Cardiac muscle cell (in vitro differentiated cells and primary cell): ENCODE measurements at regions not wholly inside any gene's neighbourhood (a gene's known extent, or its start where the extent isn't known, plus 50 kb on each side); places are given as distances from the start of the nearest gene placed in this dataset.

Experiments
- DNase-seq, 2 donors: peaks; one replicate each; pipeline versions ENCODE4 v3.0.0 to v3.0.0-alpha.2; 2010 to 2017; ENCODE audit warnings: low read depth in 1 of 2, low spot score in 1 of 2
- H3K27ac ChIP-seq: fragments of 200-600 bp; sonication (generic); 2 replicates; pipeline ENCODE4 v1.5.1; 2016
- H3K27me3 ChIP-seq: fragments of 200-600 bp; sonication (generic); 2 replicates; pipeline ENCODE4 v1.6.0; 2016; ENCODE audit warnings: control low read depth
- H3K36me3 ChIP-seq: fragments of 200-600 bp; sonication (generic); 2 replicates; pipeline ENCODE4 v1.5.1; 2016; ENCODE audit warnings: control low read depth
- H3K4me1 ChIP-seq: fragments of 200-600 bp; sonication (generic); 2 replicates; pipeline ENCODE4 v1.8.1; 2017; ENCODE audit warnings: low read depth, mild to moderate bottlenecking, mixed run types
- H3K4me3 ChIP-seq: fragments of 200-600 bp; sonication (generic); 2 replicates; pipeline ENCODE4 v1.5.1; 2016; ENCODE audit warnings: mild to moderate bottlenecking
- H3K9me3 ChIP-seq: fragments of 200-600 bp; sonication (generic); 2 replicates; pipeline ENCODE4 v1.5.1; 2017; ENCODE audit warnings: low read depth, mild to moderate bottlenecking, control low read depth
- TF ChIP-seq, protein P1 (sequence below): IDR thresholded peaks from 2 replicates; pipeline ENCODE4 v1.5.1; 2012; ENCODE audit warnings: low read depth, mild to moderate bottlenecking, low read length

DNA sequence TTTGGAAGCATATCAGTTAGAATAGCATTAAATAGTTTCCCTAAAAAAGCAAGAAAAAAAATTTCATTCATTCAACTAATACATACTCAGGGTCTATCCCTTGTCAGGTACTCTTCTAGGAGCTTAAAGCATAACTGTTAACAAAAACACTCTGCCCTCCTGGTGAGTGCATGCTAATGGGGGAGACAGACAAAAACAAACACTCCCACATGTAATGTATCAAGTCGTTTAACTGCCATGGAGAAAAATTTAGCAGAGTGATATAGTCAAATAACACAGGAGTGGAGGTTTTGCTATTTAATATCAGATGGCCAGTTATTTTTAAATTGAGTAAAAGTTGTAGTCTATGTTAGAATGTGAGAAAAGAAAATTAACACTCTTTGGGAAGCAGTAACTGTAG lies 254.5 kb upstream of the RARB start:
- no peak overlapping the region for H3K27ac ChIP-seq

DNA sequence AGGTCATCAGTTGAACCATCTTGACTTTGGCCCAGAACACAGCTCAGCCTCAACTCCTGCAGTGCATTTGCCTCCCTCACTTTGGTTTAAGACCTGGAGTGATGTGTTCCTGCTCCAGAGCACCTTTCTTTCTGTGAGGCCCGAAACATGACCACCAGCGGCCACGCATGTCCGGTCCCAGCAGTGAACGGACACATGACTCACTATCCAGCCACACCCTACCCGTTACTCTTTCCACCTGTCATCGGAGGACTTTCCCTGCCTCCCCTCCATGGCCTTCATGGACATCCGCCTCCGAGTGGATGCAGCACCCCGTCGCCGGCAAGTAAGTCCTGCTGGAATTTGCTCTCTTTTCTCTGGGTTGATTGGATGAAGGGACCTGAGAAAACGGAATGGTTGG lies 253.8 kb upstream of the RARB start:
- Histone ChIP-seq H3K9me3 (no peaks in the 10 kb centered on the region), H3K36me3 (no peaks in the 10 kb centered on the region), H3K27ac (no peak overlapping the region), H3K4me1 (peaks cover 27% of the 10 kb centered on the region), H3K4me3 (no peak overlapping the region), H3K27me3 (no peaks in the 10 kb centered on the region)
- no peak for DNase-seq
- TF ChIP-seq, protein P1, sequence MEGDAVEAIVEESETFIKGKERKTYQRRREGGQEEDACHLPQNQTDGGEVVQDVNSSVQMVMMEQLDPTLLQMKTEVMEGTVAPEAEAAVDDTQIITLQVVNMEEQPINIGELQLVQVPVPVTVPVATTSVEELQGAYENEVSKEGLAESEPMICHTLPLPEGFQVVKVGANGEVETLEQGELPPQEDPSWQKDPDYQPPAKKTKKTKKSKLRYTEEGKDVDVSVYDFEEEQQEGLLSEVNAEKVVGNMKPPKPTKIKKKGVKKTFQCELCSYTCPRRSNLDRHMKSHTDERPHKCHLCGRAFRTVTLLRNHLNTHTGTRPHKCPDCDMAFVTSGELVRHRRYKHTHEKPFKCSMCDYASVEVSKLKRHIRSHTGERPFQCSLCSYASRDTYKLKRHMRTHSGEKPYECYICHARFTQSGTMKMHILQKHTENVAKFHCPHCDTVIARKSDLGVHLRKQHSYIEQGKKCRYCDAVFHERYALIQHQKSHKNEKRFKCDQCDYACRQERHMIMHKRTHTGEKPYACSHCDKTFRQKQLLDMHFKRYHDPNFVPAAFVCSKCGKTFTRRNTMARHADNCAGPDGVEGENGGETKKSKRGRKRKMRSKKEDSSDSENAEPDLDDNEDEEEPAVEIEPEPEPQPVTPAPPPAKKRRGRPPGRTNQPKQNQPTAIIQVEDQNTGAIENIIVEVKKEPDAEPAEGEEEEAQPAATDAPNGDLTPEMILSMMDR, result no peak

More for the DNA sequence above, 254.5 kb upstream of the RARB start:
- peaks cover 21% of the 10 kb centered on the region for H3K4me1 ChIP-seq
- H3K9me3 ChIP-seq, result no peaks in the 10 kb centered on the region
- no peak overlapping the region for H3K4me3 ChIP-seq
- no peaks in the 10 kb centered on the region for H3K27me3 ChIP-seq
- H3K36me3 ChIP-seq, result no peaks in the 10 kb centered on the region
- DNase-seq, result no peak
- TF ChIP-seq, protein P1, result no peak

DNA sequence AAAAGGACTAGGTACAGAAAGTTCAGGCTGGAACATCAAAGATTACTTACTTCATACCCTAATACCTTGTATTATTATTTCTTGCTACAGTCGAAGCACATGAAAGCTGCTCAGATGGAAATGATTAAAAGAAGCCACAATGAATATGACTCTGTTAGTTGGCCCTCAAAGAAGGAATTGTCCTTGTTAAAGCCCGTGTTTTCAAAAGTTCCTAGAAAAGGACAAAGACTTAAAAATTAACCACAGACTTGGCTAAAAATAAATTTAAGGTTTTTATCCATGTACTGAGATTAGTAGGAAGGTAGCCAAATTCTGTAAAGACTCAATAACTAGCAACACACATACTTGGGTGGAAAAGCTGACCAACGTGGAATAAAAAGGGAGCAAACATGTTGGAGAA lies 251.0 kb upstream of the RARB start:
- no peak for DNase-seq
- no peak overlapping the region for H3K27ac ChIP-seq
- H3K9me3 ChIP-seq, result no peaks in the 10 kb centered on the region
- no peaks in the 10 kb centered on the region for H3K27me3 ChIP-seq
- H3K36me3 ChIP-seq, result no peaks in the 10 kb centered on the region
- TF ChIP-seq, protein P1, result no peak
- H3K4me3 ChIP-seq, result no peak overlapping the region
- peaks cover 23% of the 10 kb centered on the region for H3K4me1 ChIP-seq

DNA sequence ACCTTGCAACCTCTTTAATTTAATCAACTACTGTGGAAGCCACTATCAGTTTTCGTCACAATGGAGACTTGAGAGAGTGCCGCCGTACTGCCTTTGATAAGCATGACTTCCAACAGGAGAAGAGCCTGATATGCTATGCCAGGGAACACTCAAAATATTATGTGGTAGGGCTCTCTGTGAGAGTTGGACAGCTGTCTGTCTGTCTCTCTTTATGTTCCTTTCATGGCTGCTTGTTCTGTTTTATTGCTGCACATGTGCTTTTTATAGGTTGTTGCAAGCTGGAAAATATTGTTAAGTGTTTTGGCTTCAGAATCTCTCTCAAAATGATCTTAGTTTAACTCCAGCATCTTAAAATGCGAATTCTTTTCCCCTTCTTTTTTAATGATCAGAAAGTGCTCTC lies 249.4 kb upstream of the RARB start:
- no peak overlapping the region for H3K4me3 ChIP-seq
- no peaks in the 10 kb centered on the region for H3K36me3 ChIP-seq
- H3K9me3 ChIP-seq, result no peaks in the 10 kb centered on the region
- H3K27ac ChIP-seq, result no peak overlapping the region
- TF ChIP-seq, protein P1, result no peak
- H3K4me1 ChIP-seq, result peaks cover 23% of the 10 kb centered on the region
- DNase-seq, result peak in 1 of 2 donors; percentile 29
- no peaks in the 10 kb centered on the region for H3K27me3 ChIP-seq

- Histone ChIP-seq H3K27me3 (no peaks in the 10 kb centered on the region), H3K9me3 (no peaks in the 10 kb centered on the region), H3K36me3 (no peaks in the 10 kb centered on the region), H3K27ac (no peak overlapping the region), H3K4me1 (peaks cover 23% of the 10 kb centered on the region), H3K4me3 (no peak overlapping the region)
- DNase-seq, result no peak
- TF ChIP-seq, protein P1, result no peak
Observed at GRCh38 chr3:25181096-25181495, 247.0 kb upstream of the RARB start.

DNA sequence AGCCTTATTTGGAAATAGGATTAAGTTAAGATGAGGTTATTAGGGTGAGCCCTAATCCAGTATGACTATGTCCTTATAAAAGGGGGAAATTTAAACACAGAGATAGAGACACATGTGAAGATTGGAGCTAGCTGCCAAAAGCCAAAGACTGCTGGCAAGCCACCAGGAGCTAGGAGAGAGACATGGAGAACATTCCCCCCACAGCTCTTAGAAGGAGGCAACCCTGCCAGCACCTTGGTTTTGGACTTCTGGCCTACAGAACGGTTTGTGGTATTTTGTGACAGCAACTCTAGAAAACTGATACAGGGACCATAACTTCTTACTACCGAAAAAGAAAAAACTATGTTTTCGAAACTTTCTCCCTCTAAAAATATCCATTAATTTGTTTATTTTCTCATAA lies 245.3 kb upstream of the RARB start:
- Histone ChIP-seq H3K9me3 (no peaks in the 10 kb centered on the region), H3K4me1 (peaks cover 16% of the 10 kb centered on the region), H3K27me3 (no peaks in the 10 kb centered on the region), H3K27ac (no peak overlapping the region), H3K4me3 (no peak overlapping the region), H3K36me3 (no peaks in the 10 kb centered on the region)
- DNase-seq, result peak in 1 of 2 donors; percentile 5
- TF ChIP-seq, protein P1, result no peak
